ENCODE measurements at regions not wholly inside any gene's neighbourhood (a gene's known extent, or its start where the extent isn't known, plus 50 kb on each side); places are given as distances from the start of the nearest gene placed in this dataset.

DNA sequence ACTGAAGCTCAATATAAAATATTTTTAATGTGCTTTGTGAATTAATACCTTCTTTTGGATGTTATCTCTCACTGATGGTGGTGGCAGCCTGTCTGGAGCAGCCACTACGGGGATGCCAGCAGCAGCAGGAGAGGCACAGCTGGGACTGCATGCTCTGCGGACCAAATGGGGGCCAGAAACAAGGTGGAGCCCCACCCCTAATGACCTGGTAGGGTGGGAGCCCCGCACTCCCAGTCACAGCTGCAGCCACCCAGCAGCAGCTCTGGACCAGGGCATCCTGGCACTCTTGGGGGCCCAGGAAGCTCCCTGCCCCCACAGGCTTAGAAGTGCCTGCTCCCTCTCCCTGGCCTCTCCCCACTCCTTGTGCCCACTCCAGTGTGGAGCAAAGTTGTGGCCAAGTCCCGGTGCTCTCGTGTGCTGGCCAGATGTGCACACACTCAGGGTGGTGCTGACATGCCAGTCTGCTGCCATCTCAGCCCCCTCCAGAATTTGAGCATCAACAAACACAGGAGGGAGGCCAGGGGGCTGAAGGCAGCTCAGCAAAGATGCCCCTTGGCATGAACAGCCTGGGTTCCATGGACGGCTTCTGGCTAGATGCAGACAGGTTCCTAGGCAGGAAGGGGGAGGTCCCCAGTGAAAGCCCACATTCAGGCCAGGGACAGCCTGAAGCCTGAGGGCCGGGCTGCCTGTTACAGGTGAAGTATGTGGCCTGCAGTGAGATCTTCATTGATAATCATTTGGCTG lies 696.7 kb upstream of the SLITRK5 start:
- no peak overlapping the region for H3K4me3 ChIP-seq
- no peaks in the 10 kb centered on the region for H3K36me3 ChIP-seq
- no peaks in the 10 kb centered on the region for H3K27me3 ChIP-seq
- TF ChIP-seq, protein P1, sequence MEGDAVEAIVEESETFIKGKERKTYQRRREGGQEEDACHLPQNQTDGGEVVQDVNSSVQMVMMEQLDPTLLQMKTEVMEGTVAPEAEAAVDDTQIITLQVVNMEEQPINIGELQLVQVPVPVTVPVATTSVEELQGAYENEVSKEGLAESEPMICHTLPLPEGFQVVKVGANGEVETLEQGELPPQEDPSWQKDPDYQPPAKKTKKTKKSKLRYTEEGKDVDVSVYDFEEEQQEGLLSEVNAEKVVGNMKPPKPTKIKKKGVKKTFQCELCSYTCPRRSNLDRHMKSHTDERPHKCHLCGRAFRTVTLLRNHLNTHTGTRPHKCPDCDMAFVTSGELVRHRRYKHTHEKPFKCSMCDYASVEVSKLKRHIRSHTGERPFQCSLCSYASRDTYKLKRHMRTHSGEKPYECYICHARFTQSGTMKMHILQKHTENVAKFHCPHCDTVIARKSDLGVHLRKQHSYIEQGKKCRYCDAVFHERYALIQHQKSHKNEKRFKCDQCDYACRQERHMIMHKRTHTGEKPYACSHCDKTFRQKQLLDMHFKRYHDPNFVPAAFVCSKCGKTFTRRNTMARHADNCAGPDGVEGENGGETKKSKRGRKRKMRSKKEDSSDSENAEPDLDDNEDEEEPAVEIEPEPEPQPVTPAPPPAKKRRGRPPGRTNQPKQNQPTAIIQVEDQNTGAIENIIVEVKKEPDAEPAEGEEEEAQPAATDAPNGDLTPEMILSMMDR (IDR thresholded peaks at IDR 0.05): no peak
- H3K27ac ChIP-seq: no peak overlapping the region
- intact Hi-C loops (cut with DNase I): no loop called here
- no peaks in the 10 kb centered on the region for H3K9me3 ChIP-seq
- ATAC-seq: no peak
- DNase-seq: no peak
- WGBS, 2 donors: 73 to 77% methylated on average over 7 of the region's 7 CpGs
- no peaks in the 10 kb centered on the region for H3K4me1 ChIP-seq

DNA sequence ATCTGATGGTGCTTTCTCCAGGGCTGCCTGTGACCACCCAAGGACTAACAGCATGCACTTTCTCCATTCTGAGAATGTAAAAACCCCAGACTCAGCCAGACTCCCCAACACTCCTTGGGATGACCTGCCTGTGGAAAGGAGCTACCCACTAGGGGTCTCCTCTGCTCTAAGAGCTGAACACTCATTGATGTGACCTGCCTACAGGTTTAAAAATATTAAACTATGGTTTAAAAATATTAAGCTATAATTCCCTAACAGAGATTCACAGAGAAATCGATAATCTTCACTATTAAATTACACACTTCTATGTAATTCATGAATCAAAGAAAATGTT lies 696.2 kb upstream of the SLITRK5 start:
- Histone ChIP-seq H3K4me1 (no peaks in the 10 kb centered on the region), H3K4me3 (no peak overlapping the region), H3K36me3 (no peaks in the 10 kb centered on the region), H3K27ac (no peak overlapping the region), H3K9me3 (no peaks in the 10 kb centered on the region), H3K27me3 (no peaks in the 10 kb centered on the region)
- DNase-seq (no peak), ATAC-seq (no peak)
- 82 to 92% methylated on average over 1 of the region's 1 CpG for WGBS, 2 donors
- TF ChIP-seq, protein P1 (IDR thresholded peaks at IDR 0.05): no peak
- intact Hi-C loops (cut with DNase I): no loop called here

DNA sequence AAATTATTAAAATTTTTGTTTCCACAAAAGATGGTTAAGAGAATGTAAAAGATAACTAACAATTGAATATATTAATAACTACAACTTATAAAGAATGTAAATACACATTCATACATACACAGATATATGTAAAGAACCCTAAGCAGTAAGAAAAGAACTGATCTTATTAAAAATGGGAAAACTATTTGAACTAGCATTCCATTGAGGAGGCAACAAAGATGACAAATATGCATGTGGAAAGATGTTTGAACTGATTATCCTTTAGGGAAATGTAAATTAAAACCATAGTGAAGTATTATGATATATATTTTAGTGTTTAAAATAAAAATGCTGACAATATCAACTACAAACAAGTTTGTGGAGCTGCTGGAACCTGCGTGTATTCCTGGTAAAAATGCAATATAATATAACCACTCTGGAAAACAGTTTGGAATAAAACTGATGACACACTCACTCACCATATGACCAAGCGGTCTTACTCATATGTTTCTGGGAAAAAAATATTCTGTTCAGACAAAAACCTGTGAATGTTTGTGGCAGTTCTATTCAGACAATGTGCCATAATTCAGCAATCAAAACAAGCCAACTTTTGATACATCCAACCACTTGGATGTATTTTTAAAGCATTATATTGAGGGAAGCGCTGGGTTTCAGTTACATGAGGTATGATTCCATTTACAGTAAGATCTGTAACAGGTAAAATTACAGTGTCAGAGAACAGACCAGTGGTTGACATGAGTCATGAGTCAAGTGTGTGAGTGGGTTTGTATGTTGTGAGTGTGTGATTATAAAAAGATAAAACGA lies 694.4 kb upstream of the SLITRK5 start:
- DNase-seq (no peak), ATAC-seq (no peak)
- Histone ChIP-seq H3K36me3 (no peaks in the 10 kb centered on the region), H3K27ac (no peak overlapping the region), H3K4me1 (no peaks in the 10 kb centered on the region), H3K9me3 (no peaks in the 10 kb centered on the region), H3K27me3 (no peaks in the 10 kb centered on the region), H3K4me3 (no peak overlapping the region)
- TF ChIP-seq, protein P1 (IDR thresholded peaks at IDR 0.05): no peak
- 80 to 85% methylated on average over 4 of the region's 4 CpGs for WGBS, 2 donors
- intact Hi-C loops (cut with DNase I): no loop called here

DNA sequence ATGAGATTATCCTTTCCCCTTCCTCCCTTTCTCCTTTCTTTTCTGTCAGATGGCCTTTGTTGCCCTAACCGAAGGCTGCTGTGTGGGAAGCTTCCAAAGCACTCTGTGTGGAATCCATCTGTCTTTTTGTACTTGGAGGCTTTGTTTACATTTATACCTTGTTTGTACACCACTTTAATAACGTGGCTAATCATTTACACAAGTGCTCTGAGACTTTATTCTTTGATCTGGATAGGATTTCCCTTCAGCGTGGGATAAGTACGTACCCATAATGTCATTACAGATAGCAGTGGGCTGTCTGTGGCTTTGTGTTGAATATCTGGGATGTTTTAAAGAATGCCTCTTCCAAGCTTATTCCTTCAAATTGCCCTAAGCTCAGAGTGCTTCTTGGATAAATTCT lies 684.7 kb upstream of the SLITRK5 start:
- WGBS, 2 donors: 35 to 39% methylated on average over 4 of the region's 4 CpGs

More for the DNA sequence above, 684.7 kb upstream of the SLITRK5 start:
- no peaks in the 10 kb centered on the region for H3K4me1 ChIP-seq
- no peak overlapping the region for H3K27ac ChIP-seq
- intact Hi-C loops (cut with DNase I): no loop called here
- no peaks in the 10 kb centered on the region for H3K36me3 ChIP-seq
- no peaks in the 10 kb centered on the region for H3K27me3 ChIP-seq
- H3K4me3 ChIP-seq: no peak overlapping the region
- TF ChIP-seq, protein P1 (IDR thresholded peaks at IDR 0.05): no peak
- ATAC-seq (no peak), DNase-seq (no peak)
- peaks cover 0 to 6% (median 0%) of the 10 kb centered on the region in 11 donors for H3K9me3 ChIP-seq
